ENCODE measurements at regions not wholly inside any gene's neighbourhood (a gene's known extent, or its start where the extent isn't known, plus 50 kb on each side); places are given as distances from the start of the nearest gene placed in this dataset.

GRCh38 chr22:25403284-25403810 lies 161.1 kb upstream of the GRK3 start:
- TF ChIP-seq, protein P1, sequence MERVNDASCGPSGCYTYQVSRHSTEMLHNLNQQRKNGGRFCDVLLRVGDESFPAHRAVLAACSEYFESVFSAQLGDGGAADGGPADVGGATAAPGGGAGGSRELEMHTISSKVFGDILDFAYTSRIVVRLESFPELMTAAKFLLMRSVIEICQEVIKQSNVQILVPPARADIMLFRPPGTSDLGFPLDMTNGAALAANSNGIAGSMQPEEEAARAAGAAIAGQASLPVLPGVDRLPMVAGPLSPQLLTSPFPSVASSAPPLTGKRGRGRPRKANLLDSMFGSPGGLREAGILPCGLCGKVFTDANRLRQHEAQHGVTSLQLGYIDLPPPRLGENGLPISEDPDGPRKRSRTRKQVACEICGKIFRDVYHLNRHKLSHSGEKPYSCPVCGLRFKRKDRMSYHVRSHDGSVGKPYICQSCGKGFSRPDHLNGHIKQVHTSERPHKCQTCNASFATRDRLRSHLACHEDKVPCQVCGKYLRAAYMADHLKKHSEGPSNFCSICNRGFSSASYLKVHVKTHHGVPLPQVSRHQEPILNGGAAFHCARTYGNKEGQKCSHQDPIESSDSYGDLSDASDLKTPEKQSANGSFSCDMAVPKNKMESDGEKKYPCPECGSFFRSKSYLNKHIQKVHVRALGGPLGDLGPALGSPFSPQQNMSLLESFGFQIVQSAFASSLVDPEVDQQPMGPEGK (CRISPR knock-in tag; IDR thresholded peaks at IDR 0.05; ENCODE audit: borderline replicate concordance), result no peak
- no peak for TF ChIP-seq ZFP30 (CRISPR knock-in tag; IDR thresholded peaks at IDR 0.05)
